Testis (tissue), 2 donors: ENCODE measurements at regions not wholly inside any gene's neighbourhood (a gene's known extent, or its start where the extent isn't known, plus 50 kb on each side); places are given as distances from the start of the nearest gene placed in this dataset.

Source experiments
- POLR2A ChIP-seq: fragments of 450-650 bp; IDR thresholded peaks from one replicate; pipeline ENCODE4 v1.6.1; 2017; ENCODE audit warnings: antibody characterized with exemption, mild to moderate bottlenecking, moderate library complexity
- TF ChIP-seq, protein P1 (sequence below), 3 experiments: fragments of 450-650 bp in 2 of 3; fragments of 200-600 bp in 1 of 3; sonication (generic) in 1 of 3; IDR thresholded peaks; one replicate each; pipeline ENCODE4 v1.5.1; 2016 to 2019; ENCODE audit warnings: antibody characterized with exemption in 3 of 3, mild to moderate bottlenecking in 2 of 3, moderate library complexity in 1 of 3

DNA sequence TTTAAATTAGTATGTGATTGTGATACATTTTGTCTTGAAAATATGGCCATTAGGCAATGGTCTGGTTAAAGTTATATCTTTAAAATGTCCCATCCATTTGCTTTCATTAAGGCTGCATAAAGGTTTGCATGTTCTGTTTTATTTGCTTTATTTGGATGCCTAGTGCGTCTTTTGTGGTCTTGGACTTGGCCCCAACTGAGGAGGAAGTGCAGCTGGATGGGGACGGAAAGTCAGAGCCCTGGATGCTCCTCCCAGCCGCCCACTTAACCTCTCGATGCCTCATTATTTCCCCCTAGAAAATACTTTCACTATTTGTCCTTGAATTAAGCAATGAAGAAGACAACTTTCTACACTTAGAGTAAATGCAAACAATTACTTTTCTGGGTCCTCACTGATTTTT is 898.2 kb downstream of the MCTP2 start:
- TF ChIP-seq, protein P1, sequence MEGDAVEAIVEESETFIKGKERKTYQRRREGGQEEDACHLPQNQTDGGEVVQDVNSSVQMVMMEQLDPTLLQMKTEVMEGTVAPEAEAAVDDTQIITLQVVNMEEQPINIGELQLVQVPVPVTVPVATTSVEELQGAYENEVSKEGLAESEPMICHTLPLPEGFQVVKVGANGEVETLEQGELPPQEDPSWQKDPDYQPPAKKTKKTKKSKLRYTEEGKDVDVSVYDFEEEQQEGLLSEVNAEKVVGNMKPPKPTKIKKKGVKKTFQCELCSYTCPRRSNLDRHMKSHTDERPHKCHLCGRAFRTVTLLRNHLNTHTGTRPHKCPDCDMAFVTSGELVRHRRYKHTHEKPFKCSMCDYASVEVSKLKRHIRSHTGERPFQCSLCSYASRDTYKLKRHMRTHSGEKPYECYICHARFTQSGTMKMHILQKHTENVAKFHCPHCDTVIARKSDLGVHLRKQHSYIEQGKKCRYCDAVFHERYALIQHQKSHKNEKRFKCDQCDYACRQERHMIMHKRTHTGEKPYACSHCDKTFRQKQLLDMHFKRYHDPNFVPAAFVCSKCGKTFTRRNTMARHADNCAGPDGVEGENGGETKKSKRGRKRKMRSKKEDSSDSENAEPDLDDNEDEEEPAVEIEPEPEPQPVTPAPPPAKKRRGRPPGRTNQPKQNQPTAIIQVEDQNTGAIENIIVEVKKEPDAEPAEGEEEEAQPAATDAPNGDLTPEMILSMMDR (IDR thresholded peaks at IDR 0.05), result no peak
- no peak for TF ChIP-seq POLR2A
